ENCODE measurements at regions not wholly inside any gene's neighbourhood (a gene's known extent, or its start where the extent isn't known, plus 50 kb on each side); places are given as distances from the start of the nearest gene placed in this dataset.

DNA sequence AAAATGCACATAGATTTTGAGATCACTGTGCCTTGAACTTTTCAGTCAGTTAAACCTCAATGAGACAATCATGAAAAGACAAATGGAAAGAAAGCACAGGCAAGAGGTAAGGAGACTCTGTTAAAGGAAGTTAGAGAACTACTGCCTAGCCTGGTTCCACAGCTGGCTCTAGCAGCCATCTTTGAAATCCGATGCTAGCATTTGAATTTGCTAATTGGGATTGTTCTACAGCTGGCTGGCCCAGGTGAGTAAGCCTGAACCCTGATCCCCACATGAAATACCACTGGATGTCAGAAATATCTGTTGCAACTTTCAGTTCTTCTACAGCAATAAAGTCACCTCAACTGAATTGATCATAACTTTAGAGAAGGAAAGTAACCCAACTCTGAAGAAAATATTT lies 315.2 kb upstream of the CHAC2 start:
- TF ChIP-seq EZH2phosphoT487 (IDR thresholded peaks at IDR 0.05; ENCODE audit: insufficient read depth, low read depth) (no peak), EZH2 (IDR thresholded peaks at IDR 0.05; ENCODE audit: insufficient read depth, poor library complexity, severe bottlenecking) (no peak)

Measured in GM23248 (cell line).